ENCODE measurements at regions not wholly inside any gene's neighbourhood (a gene's known extent, or its start where the extent isn't known, plus 50 kb on each side); places are given as distances from the start of the nearest gene placed in this dataset.
"Not testable (repeated sequence)": the region's sequence is repeated elsewhere in the genome, so short reads cannot be mapped to it uniquely, and the experiment has no call there.

- DNase-seq (ENCODE audit: low read depth): no peak
These were observed 676.4 kb upstream of the ANKRD30A start for GRCh38 chr10:36448760-36449691.

- no peak for DNase-seq (ENCODE audit: low read depth)
These were observed 678.5 kb upstream of the ANKRD30A start for GRCh38 chr10:36446881-36447280.

DNA sequence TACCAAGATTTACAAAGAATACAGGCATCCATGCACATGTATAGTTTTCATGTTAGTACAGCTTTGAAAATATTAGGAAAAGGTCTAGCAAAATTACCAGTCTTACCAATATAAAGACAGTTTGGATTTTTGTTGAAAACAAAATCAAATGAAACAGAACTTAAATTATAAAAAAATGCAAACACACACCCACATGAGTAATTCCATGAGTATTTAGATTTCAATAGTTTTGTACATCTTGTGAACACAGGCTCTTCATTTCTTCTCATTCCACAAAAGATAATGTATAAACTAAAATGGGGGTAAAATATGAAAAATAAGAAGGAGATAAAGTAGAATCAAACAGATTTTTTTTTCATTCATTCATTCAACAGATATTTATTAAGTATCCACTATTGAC, 682.2 kb upstream of the ANKRD30A start:
- no peak for DNase-seq (ENCODE audit: low read depth)

DNA sequence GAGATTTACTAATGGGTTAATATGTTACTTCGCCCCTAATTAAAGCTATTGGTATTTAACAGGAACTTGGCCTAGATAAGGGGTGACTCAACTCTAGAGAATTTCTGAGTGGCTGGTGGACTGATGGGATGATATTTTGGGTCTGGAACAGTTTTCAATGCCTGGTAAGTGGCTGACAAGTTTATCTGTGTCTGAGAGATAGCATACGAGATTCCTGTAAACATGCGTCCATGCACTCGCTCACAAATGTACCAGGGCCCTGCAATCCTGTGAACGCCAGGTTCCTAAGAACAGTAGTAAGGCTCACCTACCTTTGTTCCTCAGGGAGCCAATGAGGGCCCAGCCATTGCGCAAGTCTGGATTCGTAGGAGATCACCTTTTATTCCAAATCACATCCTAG, 683.8 kb upstream of the ANKRD30A start:
- DNase-seq (ENCODE audit: low read depth): no peak

DNA sequence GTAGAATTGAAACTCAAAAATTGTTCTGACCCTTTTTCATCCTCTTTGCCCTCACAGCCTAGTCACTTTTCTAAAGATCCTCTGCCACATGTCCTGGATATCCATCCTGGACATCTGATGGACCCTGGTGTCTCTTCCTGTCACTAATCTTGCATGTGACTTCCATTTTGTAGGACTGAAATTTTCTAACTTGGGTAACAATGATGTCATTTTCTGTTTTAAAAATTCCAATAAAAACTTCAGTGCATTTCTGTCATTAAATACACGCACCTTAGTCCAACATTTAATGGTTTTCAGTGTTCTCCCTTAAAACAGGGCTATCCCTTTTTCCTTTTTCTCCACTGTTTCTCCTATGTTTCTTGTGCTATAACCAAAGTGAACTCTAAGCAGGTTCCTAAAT, 684.9 kb upstream of the ANKRD30A start:
- DNase-seq (ENCODE audit: low read depth): no peak

DNA sequence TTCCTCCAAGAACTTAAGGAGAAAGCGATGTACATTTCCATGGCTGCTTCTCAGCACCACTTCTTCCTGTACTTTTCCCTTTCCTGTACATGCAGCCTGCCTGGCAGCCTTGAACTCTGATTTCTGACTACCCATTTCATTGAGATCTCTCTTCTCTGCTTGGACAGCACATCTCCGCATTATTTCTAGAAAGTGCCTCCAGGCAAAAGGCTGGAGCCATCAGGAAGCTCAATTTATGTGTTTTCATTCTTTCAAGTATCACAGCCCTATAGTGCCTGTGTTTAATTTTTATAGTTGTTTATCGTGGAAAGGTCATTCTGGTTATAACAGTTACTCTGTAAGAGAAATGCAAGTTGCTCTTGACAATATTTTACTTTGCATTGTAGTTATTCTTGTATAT, 688.0 kb upstream of the ANKRD30A start:
- no peak for DNase-seq (ENCODE audit: low read depth)

DNA sequence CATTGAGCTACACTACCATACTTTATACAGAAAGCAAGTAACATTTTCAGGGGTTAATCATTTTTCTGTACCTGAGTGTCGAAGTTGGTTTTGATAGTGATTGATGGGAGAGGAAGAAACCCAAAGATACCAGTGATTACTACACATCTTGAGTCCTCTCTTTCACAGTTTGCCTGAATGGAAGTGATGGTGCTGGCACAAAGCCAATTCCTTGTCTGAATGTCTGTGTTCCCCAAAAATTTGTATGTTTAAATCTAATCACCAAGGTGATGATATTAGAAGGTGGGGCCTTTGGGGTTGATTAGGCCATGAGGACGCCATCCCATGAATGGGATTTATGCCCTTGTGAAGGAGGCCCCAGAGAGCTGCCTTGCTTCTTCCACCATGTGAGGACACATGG, 696.9 kb upstream of the ANKRD30A start:
- DNase-seq (ENCODE audit: low read depth): no peak

DNA sequence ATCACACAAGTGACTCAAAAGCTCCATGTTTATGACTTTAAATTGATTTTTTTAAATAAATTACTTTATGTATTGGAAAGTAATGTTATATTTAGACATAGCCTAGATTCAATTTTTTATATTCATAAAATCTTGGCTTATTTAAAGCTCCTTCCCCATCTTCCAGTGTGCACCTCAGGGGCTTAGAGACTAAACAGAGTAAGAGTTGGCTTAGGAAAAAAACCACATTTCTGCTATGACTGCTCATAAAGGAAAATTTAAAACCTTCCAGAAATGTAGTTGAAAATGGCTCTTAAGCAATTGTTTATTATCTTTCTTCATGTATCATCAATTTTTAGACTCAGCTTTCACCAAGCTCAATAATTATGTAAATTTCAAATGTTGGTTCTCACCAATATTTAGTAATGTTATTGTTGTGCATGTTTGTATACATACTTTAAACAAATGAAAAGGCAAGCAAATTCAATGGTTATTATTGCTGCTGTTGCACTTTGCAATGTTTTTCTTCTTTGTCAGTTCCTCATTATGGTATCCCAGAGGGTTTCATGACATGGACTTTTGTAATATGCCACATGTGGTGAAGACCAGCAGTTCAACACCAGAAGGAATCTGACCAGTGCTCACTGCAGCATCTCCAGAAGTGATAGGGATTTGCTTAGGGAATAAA, 700.1 kb upstream of the ANKRD30A start:
- DNase-seq (ENCODE audit: low read depth): no peak

DNA sequence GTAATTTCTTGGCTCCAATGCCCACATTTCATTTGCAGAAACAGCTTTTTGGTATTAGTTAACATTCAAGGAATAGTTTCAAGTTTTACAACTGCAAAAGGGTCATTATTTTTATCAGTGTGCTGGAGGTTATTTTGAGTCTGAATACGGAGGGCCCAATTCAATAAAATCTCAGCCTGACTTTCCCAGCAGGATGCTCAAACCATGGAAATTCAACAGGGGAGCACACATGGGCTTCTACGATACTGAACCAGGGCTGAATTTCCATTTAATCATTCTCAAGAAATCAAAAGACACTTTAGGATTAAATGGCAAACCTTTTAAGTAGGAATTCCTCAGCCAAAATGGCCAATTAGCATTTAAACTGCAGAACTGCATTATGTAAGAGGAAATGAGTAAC, 700.9 kb upstream of the ANKRD30A start:
- no peak for DNase-seq (ENCODE audit: low read depth)

- DNase-seq (ENCODE audit: low read depth): no peak
These were observed 701.6 kb upstream of the ANKRD30A start for GRCh38 chr10:36423821-36424248.

- no peak for DNase-seq (ENCODE audit: low read depth)
These were observed 703.4 kb upstream of the ANKRD30A start for GRCh38 chr10:36421992-36422391.

GRCh38 chr10:36416513-36416912, 708.9 kb upstream of the ANKRD30A start:
- no peak for DNase-seq (ENCODE audit: low read depth)

DNA sequence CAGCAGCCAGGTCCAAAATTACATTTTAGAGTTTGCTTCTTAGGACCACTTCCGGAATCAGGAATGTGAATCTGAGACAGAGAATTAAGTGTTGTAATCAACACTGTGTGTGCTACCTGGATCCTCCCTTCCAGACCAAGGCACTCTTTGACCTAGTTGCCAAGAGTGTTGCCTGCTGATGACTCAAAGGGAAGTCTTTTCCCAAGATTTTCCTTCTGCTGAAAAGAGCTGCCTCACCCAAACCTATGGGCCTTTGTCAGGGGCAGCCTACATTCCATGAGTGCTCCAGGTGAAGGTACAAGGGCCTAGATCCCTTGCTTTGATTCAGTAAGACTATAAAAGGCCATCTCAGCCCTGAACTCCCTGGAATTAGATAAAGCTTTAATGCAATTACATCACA, 712.5 kb upstream of the ANKRD30A start:
- no peak for DNase-seq (ENCODE audit: low read depth)

- DNase-seq (ENCODE audit: low read depth): not testable (repeated sequence)
These were observed 725.2 kb upstream of the ANKRD30A start for GRCh38 chr10:36400238-36400637.

DNA sequence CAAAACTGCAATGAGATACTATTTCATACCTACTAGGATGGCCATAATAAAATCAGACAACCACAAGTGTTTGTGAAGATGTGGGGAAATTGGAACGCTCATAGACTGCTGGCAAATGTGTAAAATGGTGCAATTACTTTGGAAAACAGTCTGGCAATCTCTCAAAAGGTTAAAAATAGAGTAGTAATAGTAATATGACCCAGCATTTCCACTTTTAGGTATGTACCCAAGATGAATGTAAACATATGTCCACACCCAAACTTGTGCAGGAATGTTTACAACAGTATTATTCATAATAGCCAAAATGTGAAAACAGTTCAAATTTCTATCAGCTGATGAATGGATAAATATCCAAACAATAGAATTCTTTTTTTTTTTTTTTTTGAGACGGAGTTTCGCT, 731.6 kb upstream of the ANKRD30A start:
- DNase-seq (ENCODE audit: low read depth): no peak

DNA sequence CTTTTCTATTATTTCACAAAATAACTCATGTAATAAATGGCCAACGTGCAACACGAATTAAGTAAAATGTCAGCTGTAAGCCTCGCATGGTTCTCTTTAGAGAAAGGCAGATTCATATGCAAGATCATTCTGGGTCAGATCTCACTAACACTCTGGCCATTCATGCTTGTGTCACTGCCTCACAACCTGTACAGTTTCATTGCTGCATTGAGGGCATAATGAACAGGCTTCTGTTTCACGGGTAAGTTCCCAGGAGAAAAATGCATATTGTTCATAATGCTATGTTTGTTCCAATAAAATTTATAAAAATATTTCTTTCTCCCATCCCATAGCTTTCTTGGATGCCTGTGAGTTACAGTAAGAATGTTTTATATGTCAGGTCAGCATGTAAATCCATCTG, 734.0 kb upstream of the ANKRD30A start:
- no peak for DNase-seq (ENCODE audit: low read depth)

- no peak for DNase-seq (ENCODE audit: low read depth)
These were observed 735.2 kb upstream of the ANKRD30A start for GRCh38 chr10:36390221-36390620.

GRCh38 chr10:36388166-36388565, 737.2 kb upstream of the ANKRD30A start:
- no peak for DNase-seq (ENCODE audit: low read depth)

GRCh38 chr10:36385693-36386092, 739.7 kb upstream of the ANKRD30A start:
- no peak for DNase-seq (ENCODE audit: low read depth)

DNA sequence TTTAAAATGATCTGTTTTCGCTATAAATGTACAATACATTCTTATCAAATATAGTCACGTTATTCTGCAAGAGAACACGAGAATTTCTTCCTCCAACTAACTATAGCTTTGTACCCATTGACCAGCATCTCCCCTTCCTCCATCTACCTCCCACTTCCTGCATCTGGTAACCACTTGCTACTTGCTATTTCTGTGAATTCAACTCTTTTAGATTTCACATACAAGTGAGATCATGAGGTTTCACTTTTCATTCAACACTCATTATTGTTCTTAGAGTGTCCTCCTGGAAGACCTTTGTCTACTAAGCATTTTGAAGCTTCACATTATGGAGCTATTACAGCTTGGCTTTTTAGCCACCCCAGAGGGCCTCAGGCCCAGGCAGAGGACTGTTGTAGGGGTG, 741.3 kb upstream of the FZD8 start:
- DNase-seq (ENCODE audit: low read depth): no peak

GRCh38 chr10:36381748-36382147, 739.7 kb upstream of the FZD8 start:
- no peak for DNase-seq (ENCODE audit: low read depth)

DNA sequence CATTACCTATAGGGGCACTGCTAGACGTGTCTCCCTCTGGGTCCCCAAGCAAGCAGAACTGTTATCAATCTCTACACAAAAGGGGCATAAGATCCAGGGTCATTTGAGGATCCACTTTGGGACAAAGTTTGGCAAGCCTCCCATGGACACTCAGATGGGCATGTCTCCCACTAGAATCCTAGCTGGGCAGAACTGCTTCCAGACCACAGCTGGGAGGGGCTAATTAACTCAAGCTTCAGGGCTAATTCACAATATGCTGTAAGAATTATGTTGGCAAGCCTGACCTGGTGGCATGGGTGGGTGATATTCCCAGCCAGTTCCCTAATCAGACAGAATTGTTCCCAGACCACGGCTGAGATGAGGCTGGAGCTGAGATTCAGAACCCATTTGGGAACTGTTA, 738.4 kb upstream of the FZD8 start:
- DNase-seq (ENCODE audit: low read depth): no peak

DNA sequence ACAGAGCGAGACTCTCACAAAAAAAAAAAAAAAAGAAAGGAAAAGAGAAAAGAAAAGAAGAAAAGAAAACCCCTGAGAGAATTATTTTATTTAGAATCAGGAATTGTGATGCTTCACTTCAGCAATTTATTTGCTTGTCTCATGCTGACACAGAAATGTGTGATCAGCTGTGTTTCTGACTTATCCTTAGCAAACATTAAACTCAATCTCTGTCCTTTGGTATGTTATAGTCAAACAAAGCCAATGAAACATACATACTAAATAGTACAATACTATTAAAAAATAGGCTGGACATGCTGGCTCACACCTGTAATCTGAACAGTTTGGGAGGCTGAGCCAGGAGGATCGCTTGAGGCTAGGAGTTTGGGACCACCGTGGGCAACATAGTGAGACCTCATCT, 733.0 kb upstream of the FZD8 start:
- no peak for DNase-seq (ENCODE audit: low read depth)

All from T follicular helper cell (primary cell).